ENCODE measurements at regions not wholly inside any gene's neighbourhood (a gene's known extent, or its start where the extent isn't known, plus 50 kb on each side); places are given as distances from the start of the nearest gene placed in this dataset.

- FAIRE-seq (no peak), ATAC-seq (no peak), DNase-seq (ENCODE audit: low read depth, low spot score) (no peak)
- ChIA-PET CTCF (no interaction called here), SMC1A (ENCODE audit: uncharacterized antibody, unreplicated experiment) (no interaction called here), RAD21 (ENCODE audit: unreplicated experiment) (no interaction called here), POLR2A (no interaction called here)
- in situ Hi-C loops (cut with MboI) (no loop called here), intact Hi-C loops (cut with micrococcal nuclease; ENCODE audit: unreplicated experiment) (no loop called here)
- Histone ChIP-seq H3K4me2 (ENCODE audit: control insufficient read depth, insufficient read depth) (no peak overlapping the region), H3K27ac (ENCODE audit: control insufficient read depth, insufficient read depth) (no peak overlapping the region), H3K4me1 (ENCODE audit: control insufficient read depth, insufficient read depth, low read length) (no peaks in the 10 kb centered on the region), H2AFZ (ENCODE audit: control insufficient read depth, low read depth, low read length) (no peak overlapping the region), H3K9ac (ENCODE audit: control insufficient read depth, insufficient read depth, low read length) (no peak overlapping the region), H3K4me3 (no peak overlapping the region), H3K79me2 (ENCODE audit: control insufficient read depth, insufficient read depth, low read length) (no peaks in the 10 kb centered on the region), H4K20me1 (ENCODE audit: control insufficient read depth, insufficient read depth) (no peaks in the 10 kb centered on the region), H3K27me3 (replicated peaks in 1 of 2; ENCODE audit: control insufficient read depth in 2 of 2, insufficient read depth in 2 of 2, low read length in 1 of 2) (no peaks in the 10 kb centered on the region), H3K36me3 (ENCODE audit: control insufficient read depth in 2 of 2, insufficient read depth in 2 of 2, low read length in 1 of 2) (no peaks in the 10 kb centered on the region), H3K9me3 (replicated peaks; ENCODE audit: control insufficient read depth, insufficient read depth, low read length) (no peaks in the 10 kb centered on the region)
- WGBS (ENCODE audit: insufficient coverage, insufficient replicate concordance, low lambda C conversion rate, missing lambda C conversion rate), result 18% methylated on average over 2 of the region's 2 CpGs
- no TSS peak for BruUV-seq (replicated peaks)
- TF ChIP-seq SMAD5 (IDR thresholded peaks at IDR 0.05; ENCODE audit: low read depth) (no peak), SREBF2 (IDR thresholded peaks at IDR 0.05; ENCODE audit: low read length) (no peak), E2F8 (IDR thresholded peaks at IDR 0.05; ENCODE audit: low read depth, partially characterized antibody) (no peak), NFIC (IDR thresholded peaks at IDR 0.05; ENCODE audit: low read depth, low read length) (no peak), TCF12 (IDR thresholded peaks at IDR 0.05; ENCODE audit: low read depth, low read length) (no peak), RUNX3 (IDR thresholded peaks at IDR 0.05; ENCODE audit: low read length) (no peak), ZBTB33 (IDR thresholded peaks at IDR 0.05) (no peak), ZBTB40 (IDR thresholded peaks at IDR 0.05; ENCODE audit: borderline replicate concordance) (no peak), BACH1 (IDR thresholded peaks at IDR 0.05; ENCODE audit: borderline replicate concordance) (no peak)
These were observed 213.1 kb downstream of the RNF144B start for GRCh38 chr6:18600255-18600654.

Measured in GM12878 (cell line).